Jurkat, Clone E6-1 (cell line): ENCODE measurements at regions not wholly inside any gene's neighbourhood (a gene's known extent, or its start where the extent isn't known, plus 50 kb on each side); places are given as distances from the start of the nearest gene placed in this dataset.
"Not testable (repeated sequence)": the region's sequence is repeated elsewhere in the genome, so short reads cannot be mapped to it uniquely, and the experiment has no call there.

ENCODE experiments used
- DNase-seq: peaks from one replicate; pipeline ENCODE4 v3.0.0-alpha.2; 2011; ENCODE audit warnings: low read depth, low spot score
- H3K4me3 ChIP-seq: 2 replicates; pipeline ENCODE4 v1.5.1; 2011; ENCODE audit warnings: mild to moderate bottlenecking, low read length, control low read depth, moderate library complexity

- DNase-seq, result no peak
Observed at GRCh38 chr6:51474022-51474975, 613.1 kb downstream of the PKHD1 start.

GRCh38 chr6:51477711-51478311, 609.6 kb downstream of the PKHD1 start:
- H3K4me3 ChIP-seq, result no peak overlapping the region
- DNase-seq, result no peak

More at GRCh38 chr6:51474022-51474975, 613.1 kb downstream of the PKHD1 start:
- H3K4me3 ChIP-seq, result no peak overlapping the region

GRCh38 chr6:51479296-51479695, 608.1 kb downstream of the PKHD1 start:
- H3K4me3 ChIP-seq, result no peak overlapping the region
- no peak for DNase-seq

- no peak for DNase-seq
Observed at GRCh38 chr6:51480040-51480439, 607.4 kb downstream of the PKHD1 start.

GRCh38 chr6:51485869-51486268, 601.5 kb downstream of the PKHD1 start:
- DNase-seq, H3K4me3 ChIP-seq: not testable (repeated sequence)

More at GRCh38 chr6:51480040-51480439, 607.4 kb downstream of the PKHD1 start:
- no peak overlapping the region for H3K4me3 ChIP-seq

- no peak overlapping the region for H3K4me3 ChIP-seq
- DNase-seq, result no peak
Observed at GRCh38 chr6:51487937-51488336, 599.5 kb downstream of the PKHD1 start.

- no peak overlapping the region for H3K4me3 ChIP-seq
- no peak for DNase-seq
Observed at GRCh38 chr6:51489133-51489532, 598.3 kb downstream of the PKHD1 start.

GRCh38 chr6:51490101-51490500, 597.3 kb downstream of the PKHD1 start:
- no peak overlapping the region for H3K4me3 ChIP-seq
- DNase-seq, result no peak

- DNase-seq, result no peak
- H3K4me3 ChIP-seq, result no peak overlapping the region
Observed at GRCh38 chr6:51494342-51494741, 593.1 kb downstream of the PKHD1 start.

- DNase-seq, result no peak
- H3K4me3 ChIP-seq, result no peak overlapping the region
Observed at GRCh38 chr6:51495096-51495495, 592.3 kb downstream of the PKHD1 start.

- peak; percentile 47 for DNase-seq
- no peak overlapping the region for H3K4me3 ChIP-seq
Observed at GRCh38 chr6:51495610-51496396, 591.6 kb downstream of the PKHD1 start.

GRCh38 chr6:51502996-51503395, 584.4 kb downstream of the PKHD1 start:
- H3K4me3 ChIP-seq, result no peak overlapping the region
- DNase-seq, result no peak

- DNase-seq, result no peak
- H3K4me3 ChIP-seq, result no peak overlapping the region
Observed at GRCh38 chr6:51505434-51505833, 582.0 kb downstream of the PKHD1 start.

- no peak overlapping the region for H3K4me3 ChIP-seq
- no peak for DNase-seq
Observed at GRCh38 chr6:51509597-51509996, 577.8 kb downstream of the PKHD1 start.

GRCh38 chr6:51511081-51511480, 576.3 kb downstream of the PKHD1 start:
- no peak overlapping the region for H3K4me3 ChIP-seq
- no peak for DNase-seq

- DNase-seq, result no peak
- no peak overlapping the region for H3K4me3 ChIP-seq
Observed at GRCh38 chr6:51513891-51514747, 573.3 kb downstream of the PKHD1 start.

- no peak for DNase-seq
Observed at GRCh38 chr6:51514748-51515402, 572.5 kb downstream of the PKHD1 start.

GRCh38 chr6:51526049-51526448, 561.4 kb downstream of the PKHD1 start:
- DNase-seq, result no peak
- H3K4me3 ChIP-seq, result no peak overlapping the region

More at GRCh38 chr6:51514748-51515402, 572.5 kb downstream of the PKHD1 start:
- H3K4me3 ChIP-seq, result no peak overlapping the region
